Right ventricle myocardium superior (tissue), 1 donor: ENCODE measurements at regions not wholly inside any gene's neighbourhood (a gene's known extent, or its start where the extent isn't known, plus 50 kb on each side); places are given as distances from the start of the nearest gene placed in this dataset.

Source experiments
- ATAC-seq: fragments of 200-7000 bp; cut with Tn5 transposase; one replicate; pipeline ENCODE4 v1.9.1; 2020; ENCODE audit warnings: mild to moderate bottlenecking; ENCODE audit not compliant: poor library complexity
- DNase-seq: peaks from one replicate; pipeline ENCODE4 v3.0.0-alpha.2; 2020
- intact Hi-C: fragments of 100-400 bp; cut with DNase I; formaldehyde crosslinking; loops from one replicate; pipeline ENCODE4 v1.11.2; 2022
- donor health status: DM: no; HTN: yes; CAD: no; lungs with severe emphysema.

DNA sequence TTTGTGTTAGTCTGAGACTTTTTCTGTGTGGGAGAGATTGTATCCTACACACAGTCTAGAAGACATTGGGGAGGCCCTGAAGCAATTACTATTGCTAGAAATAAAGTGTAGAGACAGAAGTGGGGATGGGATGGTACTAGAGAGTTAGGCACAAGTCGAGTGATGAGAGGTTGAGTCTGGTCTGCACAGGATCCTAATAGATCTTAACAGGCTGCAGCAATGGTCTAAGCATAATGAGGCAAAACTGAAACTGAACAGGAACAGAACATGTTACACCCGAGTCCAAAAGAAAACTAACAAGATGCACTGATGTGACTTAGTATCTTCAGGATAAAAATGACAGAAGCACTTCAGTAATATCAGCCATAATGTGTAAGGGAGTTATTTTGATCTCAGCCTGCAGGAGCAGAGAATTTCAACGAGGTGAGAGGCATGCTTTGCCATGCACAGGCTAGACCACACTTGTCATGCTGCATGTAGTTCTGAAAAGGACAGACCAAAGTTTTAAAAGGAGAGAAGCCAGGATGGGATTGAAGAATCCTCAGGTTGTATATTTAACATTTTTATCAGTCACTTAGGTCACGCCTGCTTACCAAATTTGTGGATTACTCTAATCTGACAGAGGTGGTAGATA lies 205.8 kb upstream of the BOD1L1 start:
- peak; percentile 63 for ATAC-seq
- intact Hi-C loops, result no loop called here

DNA sequence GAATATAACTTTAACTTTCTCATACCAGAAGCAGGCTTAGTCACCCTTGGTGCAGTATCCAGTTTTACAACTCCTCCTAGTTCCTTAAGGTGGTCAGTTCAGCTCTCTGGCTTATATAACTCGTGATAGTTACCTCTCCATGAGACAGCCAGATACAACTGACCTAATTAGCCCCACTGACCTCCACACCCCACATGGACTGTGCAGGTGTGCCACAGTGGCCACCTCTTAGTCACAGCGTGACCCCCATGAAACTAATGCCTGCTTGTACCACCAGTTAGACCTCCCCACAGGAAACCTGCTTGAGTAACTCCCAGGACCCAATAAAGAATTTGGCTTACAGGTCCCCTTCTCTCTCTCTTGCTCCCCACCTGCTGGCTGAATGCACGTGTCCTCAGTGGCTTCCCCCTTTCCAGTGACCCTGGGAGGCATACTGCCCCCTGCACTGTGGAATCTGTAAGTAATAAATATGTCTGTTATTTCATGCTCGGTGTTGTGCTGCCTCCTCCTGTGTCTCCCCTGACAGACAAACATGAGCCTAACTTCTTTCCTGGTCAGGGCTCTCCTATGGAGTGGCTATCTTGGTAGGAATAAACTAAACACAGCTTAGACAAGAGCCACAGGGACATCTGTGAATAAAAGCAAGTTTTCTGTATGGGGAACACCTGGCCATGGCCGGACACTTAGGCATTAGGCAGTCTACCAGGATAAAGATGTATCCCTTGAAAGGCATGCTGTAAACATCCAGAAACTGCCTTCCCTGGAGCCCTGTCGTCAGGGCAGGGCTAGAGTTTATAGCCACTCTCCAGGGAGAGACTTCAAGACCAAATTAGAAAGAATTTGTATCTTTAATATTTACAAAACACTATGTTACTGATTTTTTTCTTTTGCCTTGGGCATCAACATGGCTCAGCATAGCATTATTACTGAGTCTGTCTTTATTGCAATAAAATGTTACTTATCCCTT lies 209.7 kb upstream of the BOD1L1 start:
- ATAC-seq (no peak), DNase-seq (no peak)
- intact Hi-C loops, result no loop called here

More for the DNA sequence above, 205.8 kb upstream of the BOD1L1 start:
- no peak for DNase-seq

DNA sequence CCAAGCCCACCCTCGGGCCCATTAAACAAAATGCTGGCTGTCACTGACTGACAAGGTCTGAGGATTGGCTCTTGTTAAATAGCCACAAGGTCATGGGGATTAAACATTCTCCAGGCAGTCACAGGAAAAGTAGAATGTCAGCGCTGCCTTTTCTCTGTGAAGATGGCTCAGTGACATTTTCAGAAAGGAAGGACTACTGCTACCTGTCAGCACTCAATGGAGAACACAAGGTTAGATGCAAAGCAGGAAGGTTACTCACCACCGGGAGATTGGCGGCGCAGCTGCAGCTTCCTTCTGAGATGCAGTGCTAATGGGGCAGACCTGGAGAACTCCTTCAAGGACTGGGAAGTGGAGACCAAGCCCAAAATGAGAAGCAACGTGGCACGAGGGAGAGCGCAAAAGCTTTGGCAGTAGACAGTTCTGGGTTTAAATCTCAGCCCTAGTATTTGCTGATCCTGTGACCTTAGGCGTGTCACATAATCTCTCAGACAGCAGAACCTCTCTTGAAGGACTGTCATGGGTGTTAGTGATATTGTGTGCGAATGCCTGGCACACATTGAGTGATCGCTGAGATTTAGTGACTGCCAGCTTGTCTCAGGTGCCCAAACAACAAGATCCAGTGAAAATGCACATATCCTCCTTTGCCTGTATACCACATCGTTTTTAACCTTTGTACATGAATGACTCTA lies 213.1 kb upstream of the BOD1L1 start:
- intact Hi-C loops, result no loop called here
- ATAC-seq (peak; percentile 79), DNase-seq (no peak)

DNA sequence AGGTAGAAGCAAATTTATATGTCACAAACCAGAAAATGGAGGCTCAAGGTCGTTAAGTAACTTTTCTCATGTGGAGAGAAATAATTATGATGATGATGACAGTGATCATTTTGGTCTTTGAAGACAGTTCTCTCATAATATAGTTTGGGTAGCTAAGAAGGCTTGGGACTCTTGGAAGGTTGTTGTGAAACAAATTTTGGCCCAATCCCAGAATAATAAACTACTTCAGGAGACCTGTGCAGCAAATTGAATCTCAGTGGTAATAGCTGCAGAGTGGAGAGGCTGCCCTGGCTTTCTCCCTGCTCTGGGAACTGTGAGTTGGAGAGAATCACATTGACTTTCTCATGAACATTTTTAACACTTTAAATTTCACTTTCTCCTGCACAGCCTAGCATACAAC lies 217.2 kb upstream of the BOD1L1 start:
- intact Hi-C loops, result no loop called here
- ATAC-seq (no peak), DNase-seq (no peak)

DNA sequence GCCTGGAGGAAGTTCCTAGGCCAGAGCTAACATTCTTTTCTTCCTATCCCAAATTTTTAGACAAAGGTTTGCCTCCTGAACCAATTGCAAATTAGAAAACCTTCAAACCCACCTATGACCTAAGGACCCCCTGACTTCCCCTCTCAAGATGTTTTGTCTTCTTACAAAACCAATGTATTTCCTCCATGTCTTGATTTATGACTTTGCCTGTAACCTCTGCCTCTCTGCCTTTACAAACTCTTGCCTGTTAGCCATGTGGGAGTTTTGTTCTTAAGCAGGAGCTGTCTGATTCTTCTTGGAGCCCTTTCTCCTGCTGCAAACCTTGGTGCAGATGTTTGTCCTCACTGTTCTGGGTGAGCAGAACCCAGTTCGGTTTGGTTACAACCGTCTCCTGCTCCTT lies 222.3 kb upstream of the BOD1L1 start:
- intact Hi-C loops, result no loop called here
- no peak for DNase-seq
- ATAC-seq, result no peak

DNA sequence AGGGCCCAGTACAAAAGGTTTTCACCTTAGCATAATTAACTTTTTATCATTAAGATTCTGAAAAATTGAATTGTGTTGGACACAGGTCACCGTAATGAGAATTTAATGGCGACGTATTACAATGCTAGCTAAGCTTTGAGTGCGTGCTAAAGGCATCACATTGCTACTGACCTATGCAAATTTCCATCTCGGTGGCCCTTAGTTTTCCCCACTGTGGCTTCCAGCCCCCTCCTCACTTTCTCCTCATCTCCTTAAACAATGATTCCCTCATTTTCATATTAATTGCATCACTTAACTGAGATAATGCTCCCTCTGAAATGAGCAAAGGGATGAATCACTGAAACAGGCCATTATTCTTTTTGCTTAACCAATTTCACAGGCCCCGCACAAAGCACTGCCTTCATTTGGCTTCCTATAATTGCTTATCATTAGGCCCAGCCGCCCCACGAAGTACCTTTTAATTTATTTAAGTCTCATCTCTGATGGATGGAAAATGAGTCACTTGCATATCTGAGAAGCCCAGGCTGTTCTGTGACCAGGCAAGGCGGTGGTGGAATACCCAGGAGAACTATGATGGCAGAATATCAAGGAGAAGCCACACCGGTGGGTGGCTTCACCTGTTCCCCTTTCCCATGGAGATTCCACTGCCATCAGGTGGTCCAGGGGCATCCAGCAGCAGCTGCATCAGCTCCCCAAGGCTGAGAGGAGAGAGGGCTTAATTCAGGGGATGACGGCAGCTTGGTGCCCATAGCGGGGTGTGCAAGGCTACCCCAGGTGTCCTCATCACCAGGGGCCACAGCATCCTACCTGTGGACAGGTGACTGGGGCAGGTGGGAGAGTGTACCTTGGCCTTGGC lies 223.8 kb upstream of the BOD1L1 start:
- no peak for DNase-seq
- intact Hi-C loops, result no loop called here
- no peak for ATAC-seq

DNA sequence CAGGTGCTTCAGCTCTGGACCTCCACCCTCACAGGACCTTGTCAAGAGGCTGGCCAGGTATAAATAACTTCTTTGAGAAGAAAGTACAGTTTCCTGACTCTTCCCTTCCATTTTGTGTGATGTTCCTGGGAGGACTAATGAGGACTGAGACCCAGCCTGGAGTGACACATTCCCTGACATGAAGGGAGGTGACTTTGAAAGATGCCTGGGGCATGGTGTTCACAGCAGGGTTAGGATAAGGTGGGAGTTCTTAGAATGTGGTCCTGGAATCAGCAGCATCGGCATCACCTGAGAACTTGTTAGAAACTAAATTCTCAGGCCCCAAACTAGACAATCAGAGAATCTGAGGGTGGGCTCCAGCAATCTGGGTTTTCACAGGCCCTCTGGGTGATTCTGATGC lies 224.9 kb upstream of the BOD1L1 start:
- DNase-seq, result no peak
- no peak for ATAC-seq
- intact Hi-C loops, result no loop called here

DNA sequence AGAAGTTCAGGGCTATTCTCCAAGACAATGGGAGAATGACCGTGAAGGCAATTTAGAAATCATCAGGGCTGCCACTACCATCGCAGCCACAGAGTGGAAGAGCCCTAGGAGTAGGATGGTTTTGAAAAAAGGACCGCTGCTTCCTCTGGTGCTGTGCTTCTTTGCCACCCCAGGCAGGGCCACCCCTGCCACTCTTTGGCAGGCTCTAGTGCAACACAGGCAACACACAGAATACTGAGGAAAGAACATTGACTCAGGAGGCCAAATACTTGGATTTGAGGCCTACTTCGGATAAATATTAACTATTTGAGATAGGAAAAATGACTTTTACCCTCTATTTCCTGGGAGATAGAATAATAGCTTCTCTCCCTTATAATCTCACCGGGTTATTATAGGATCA lies 228.9 kb upstream of the BOD1L1 start:
- no peak for ATAC-seq
- intact Hi-C loops, result loop anchor here (5.0 kb wide), 1 partner anchor 199 kb away; no protein-coding TSS in a partner anchor
- no peak for DNase-seq

DNA sequence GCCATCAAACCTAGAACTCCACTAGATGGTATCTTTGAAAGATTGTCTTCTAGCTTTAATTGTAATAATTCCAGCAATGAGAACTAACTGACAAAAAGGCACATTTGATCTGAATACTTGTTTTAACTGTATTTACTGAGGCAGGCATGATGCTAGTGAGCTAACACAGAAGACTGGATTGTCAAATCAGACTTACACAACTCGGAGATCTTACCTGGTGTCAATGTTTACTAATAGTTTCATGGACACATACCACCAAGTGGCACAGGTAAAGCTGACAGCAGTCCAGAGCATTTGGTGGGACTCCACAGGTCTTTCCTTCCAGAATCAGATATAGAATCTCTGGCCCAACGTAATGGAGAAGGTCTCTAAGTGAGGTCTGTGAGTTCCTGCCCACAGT lies 229.9 kb upstream of the BOD1L1 start:
- no peak for DNase-seq
- no peak for ATAC-seq
- intact Hi-C loops, result loop anchor here (5.0 kb wide), 1 partner anchor 200 kb away; no protein-coding TSS in a partner anchor

DNA sequence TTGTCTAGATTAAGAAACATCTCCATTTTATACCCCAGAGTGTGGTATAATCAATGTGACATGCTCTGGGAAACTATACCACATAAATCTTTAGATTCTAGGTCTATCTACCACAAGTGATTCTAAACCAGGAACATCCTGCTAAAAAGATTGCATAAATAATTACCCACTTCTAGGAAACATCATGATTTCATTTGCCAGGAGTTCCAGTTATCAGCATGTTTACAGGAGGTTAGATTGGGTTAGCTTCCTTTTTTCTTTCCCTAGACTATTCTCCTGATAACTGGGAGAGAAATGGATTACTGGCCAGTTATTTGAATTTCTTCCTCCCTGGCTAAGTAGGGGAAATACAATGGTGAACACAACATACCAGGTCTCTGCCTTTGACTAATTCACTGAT lies 230.3 kb upstream of the BOD1L1 start:
- intact Hi-C loops, result loop anchor here (5.0 kb wide), 1 partner anchor 200 kb away; no protein-coding TSS in a partner anchor
- DNase-seq (no peak), ATAC-seq (no peak)

DNA sequence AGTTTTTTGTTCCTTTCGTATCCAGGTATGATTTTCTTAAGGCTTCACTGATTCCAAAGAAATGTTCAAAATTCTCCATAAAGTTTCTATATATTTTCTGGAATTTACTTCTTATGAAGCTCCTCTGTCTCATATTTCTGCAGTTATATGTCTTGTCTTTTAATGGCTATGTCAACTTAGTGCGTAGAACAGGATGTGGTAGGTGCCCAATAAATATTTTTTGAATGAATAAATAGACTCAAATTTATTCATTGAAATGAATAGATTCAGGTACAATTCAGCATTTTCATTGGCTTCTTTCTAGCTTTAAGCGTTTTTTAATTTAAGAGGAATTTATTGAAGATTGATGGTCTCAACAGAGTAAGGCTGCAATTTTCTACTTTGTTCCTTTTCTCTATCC lies 231.9 kb upstream of the BOD1L1 start:
- intact Hi-C loops, result loop anchor here (5.0 kb wide), 1 partner anchor 202 kb away; no protein-coding TSS in a partner anchor
- ATAC-seq (no peak), DNase-seq (no peak)

DNA sequence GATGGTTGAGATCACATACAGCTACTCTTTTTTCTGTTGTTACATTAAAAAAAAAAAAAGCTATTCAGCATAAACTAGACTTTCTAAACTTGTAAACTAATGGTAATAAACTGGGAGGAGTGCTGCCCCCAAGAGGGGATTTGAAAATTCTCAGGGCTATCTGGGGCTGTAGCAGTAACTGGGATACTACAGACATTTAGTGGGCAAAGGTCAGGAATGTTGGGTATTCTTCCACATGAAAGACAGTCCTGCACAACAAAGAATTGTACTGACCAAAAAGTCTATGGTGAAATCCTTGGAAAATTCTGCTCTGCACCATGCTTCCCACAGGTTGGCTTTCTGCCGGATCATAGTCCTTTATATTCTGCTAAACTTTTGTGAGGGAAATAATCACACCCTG lies 232.6 kb upstream of the BOD1L1 start:
- intact Hi-C loops, result no loop called here
- DNase-seq (no peak), ATAC-seq (peak; percentile 31)

DNA sequence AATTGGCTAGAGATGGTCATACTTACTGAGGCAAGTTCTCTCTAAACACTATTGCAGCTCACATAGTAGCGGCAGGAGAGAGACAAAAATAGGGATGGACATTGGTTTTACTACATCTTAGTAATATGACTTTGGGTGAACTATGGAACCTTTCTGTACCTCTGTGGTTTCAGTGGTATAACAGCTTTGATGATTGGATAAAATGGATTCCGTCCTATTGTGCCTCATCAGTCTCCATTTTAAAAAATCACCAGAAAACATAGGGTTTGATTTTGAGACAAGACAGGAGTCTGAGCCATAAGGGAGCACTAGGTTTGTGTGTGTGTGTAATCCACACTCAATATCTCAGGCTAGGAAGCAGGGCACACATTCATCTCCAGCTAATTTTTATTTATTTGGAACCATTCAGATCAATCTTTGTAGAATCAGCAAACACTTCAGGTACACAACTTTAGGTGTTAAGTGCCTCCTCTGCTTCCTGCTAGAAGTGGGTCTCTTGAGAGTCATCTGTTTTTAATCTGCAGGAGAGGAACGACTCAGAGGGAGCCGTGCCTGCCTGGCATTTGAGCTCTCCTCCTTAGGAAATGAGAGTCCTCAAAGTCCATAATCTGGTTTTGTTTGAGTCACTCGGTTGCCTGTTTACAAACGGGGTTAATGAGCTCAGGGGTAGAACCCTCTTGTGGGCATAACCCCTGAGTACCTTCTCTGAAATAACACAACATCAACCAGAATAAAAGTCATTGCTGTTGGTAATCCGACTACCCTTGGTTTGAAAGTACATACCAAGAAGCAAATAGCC lies 238.5 kb upstream of the BOD1L1 start:
- intact Hi-C loops, result no loop called here
- ATAC-seq (no peak), DNase-seq (no peak)

DNA sequence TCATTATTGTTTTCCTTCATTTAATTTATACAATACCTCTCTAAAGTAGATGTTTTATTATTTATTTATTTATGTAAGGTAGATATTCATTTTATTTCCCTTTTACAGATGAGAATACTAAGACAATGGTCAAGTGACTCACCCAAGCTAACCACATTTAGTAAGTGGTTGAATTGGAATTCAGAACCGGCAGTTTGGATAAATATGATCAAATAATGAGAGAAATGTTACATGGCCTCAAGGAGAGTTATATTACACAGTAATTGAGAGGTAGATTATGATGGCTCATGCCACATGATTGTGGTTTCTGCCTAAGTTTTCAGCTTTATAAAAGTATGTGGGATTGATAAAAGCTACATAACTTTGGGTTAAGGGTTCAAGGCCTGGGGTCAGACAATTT lies 239.4 kb upstream of the BOD1L1 start:
- intact Hi-C loops, result no loop called here
- DNase-seq, result no peak

DNA sequence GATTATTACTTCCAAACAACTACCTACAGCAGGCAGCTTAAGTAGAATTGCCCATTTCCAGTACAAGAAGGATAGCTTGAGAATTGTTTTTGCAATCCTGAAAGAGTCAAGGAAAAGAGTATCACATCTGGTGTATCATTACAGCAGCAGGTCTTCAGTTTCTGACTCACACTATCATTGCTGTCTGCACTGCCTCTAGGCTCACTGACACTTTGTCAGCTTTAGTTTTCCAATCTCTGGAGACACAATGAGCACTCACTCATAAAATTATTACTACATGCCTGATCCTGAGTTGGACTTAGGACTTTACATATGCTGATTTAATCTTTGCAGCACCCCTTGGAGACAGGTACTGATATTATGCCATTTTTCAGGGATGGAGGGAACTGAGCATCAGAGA lies 244.6 kb upstream of the BOD1L1 start:
- intact Hi-C loops, result no loop called here
- ATAC-seq, result no peak
- no peak for DNase-seq

More for the DNA sequence above, 239.4 kb upstream of the BOD1L1 start:
- ATAC-seq, result no peak

DNA sequence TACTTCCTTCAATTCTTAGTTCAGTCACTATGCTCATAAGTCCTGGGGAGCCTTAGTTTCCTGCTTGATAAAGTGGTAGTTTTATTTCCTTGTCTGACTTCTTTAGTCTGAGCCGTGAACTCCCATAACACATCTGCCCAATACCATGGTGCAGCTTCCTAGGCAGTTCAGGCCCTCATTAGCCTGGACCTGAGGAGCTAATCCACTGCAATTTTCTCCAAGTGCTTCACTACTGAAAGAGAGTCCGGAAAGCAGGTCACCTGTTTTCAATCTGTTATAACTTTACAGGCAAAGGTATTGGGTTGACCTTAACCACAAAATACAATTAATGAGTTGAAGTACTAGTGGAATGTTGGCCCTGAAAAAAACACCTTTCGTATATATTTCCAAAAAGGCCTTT lies 245.4 kb upstream of the BOD1L1 start:
- DNase-seq, result no peak
- ATAC-seq, result no peak
- intact Hi-C loops, result no loop called here

DNA sequence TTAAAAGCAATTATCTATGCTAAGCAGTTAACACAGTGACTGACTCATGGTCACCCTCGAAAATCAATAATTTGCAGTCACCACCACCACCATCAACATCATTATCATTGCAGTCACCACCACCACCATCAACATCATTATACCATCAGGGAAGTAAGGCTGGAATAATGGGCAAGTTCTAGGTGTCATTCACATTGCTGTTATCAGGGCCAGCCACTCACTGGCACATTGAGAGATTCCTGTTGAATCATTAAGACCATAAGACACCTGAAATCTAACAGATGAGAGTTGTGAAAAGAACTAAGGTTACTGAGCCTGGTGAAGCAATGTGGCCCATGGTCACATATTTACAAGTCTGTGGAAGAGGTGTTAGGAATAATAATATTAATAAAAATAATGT lies 247.7 kb upstream of the BOD1L1 start:
- intact Hi-C loops, result no loop called here
- ATAC-seq, result no peak

DNA sequence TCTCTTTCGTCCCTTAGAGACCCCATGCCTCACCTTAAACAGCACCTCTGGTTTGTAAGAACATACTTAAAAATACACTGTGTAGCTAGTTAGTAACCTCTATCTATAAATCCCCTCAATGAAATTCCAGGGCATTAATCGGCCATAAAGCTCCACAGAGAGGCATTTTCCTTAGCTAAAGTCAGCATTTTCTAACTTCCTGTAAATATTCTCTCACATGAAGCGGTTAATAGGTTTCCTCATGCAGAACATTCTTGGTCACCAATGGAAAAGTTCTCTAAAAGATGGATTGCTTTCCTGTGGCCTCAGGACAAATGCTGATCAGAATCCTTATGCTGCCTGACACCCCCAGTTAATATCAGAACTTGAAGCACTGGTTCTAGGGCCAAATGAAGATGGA lies 248.6 kb upstream of the BOD1L1 start:
- DNase-seq (no peak), ATAC-seq (no peak)
- intact Hi-C loops, result no loop called here

More for the DNA sequence above, 247.7 kb upstream of the BOD1L1 start:
- no peak for DNase-seq
